ENCODE measurements at regions not wholly inside any gene's neighbourhood (a gene's known extent, or its start where the extent isn't known, plus 50 kb on each side); places are given as distances from the start of the nearest gene placed in this dataset.

DNA sequence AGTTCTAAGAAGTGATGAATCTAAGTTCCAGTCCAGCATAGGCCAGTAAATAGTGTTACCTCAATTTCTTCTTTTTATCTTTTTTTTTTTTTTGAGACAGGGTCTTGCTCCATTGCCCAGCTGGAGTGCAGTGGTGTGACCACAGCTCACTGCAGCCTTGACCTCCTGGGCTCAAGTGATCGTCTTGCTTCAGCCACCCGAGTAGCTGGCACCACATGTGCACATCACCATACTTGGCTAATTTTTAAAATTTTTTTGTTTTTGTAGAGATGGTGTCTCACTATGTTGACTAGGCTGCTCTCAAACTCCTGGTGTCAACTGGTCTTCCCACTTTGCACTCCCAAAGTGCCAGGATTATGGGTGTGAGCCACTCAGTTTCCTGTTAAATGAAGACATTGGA lies 126.6 kb upstream of the LYZL2 start:
- TF ChIP-seq, protein P1, sequence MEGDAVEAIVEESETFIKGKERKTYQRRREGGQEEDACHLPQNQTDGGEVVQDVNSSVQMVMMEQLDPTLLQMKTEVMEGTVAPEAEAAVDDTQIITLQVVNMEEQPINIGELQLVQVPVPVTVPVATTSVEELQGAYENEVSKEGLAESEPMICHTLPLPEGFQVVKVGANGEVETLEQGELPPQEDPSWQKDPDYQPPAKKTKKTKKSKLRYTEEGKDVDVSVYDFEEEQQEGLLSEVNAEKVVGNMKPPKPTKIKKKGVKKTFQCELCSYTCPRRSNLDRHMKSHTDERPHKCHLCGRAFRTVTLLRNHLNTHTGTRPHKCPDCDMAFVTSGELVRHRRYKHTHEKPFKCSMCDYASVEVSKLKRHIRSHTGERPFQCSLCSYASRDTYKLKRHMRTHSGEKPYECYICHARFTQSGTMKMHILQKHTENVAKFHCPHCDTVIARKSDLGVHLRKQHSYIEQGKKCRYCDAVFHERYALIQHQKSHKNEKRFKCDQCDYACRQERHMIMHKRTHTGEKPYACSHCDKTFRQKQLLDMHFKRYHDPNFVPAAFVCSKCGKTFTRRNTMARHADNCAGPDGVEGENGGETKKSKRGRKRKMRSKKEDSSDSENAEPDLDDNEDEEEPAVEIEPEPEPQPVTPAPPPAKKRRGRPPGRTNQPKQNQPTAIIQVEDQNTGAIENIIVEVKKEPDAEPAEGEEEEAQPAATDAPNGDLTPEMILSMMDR (conservative IDR thresholded peaks at IDR 0.05; ENCODE audit: low read depth, low read length): no peak
- DNase-seq (ENCODE audit: low read depth): no peak
- H3K4me3 ChIP-seq (ENCODE audit: low read depth, low read length): no peak overlapping the region

DNA sequence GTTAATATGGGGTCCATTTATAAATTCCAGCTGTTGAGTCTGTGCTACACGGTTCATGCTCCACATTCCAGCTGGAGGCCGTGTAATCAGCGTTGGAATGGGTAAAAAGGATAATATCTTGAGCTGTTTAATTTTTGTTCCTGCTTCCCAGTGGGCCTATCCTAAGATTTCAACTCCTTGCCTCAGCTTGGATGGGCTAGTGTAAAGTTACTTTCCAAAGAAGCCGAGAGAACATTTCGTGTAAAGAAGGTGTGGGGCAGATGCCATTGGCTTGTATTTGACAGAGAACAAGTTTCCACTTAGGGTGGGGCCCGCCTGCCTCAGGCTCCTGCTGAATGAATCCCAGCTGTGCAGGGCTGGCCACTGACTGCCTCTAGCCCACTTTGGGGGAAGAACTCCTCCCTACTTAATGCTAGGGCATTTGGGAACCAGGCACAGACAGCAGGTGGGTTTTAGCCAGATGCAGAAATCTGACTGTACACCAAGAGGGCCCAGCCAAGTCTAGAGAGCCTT lies 125.9 kb upstream of the LYZL2 start:
- H3K4me3 ChIP-seq (ENCODE audit: low read depth, low read length): no peak overlapping the region
- no peak for DNase-seq (ENCODE audit: low read depth)
- TF ChIP-seq, protein P1 (conservative IDR thresholded peaks at IDR 0.05; ENCODE audit: low read depth, low read length): no peak

GRCh38 chr10:30752481-30752881 lies 122.9 kb upstream of the LYZL2 start:
- TF ChIP-seq, protein P1 (conservative IDR thresholded peaks at IDR 0.05; ENCODE audit: low read depth, low read length): no peak
- no peak overlapping the region for H3K4me3 ChIP-seq (ENCODE audit: low read depth, low read length)
- no peak for DNase-seq (ENCODE audit: low read depth)

DNA sequence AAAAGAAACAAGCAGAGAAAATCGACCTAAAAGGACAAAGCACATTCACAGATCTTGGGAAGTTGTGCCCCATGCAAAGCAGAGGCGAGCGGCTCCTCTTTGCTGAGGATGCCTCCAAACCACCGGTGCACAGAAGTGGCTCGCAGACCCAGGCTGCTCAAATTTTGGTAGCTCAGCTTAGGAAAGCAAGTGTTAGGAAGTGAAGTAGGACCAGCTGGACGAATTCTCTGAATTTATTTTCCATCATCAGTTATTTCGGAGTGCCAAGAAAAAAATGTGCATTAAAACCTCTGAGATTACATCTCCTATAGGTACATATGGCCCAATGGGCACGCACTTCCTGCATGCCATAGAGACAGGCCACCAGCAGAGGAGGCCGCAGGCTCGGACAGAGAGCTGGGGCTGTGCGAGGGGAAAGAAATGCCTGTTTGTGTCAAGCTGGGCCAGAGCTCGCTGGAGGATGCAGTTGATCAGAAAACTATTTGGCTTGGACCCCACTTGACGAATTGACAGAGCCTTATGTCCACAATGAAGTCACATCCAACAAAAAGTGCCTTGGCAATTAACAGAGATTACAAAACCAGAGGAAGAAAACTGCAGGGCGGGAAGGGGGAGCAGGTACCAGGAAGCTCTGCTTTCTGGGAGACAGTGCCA lies 122.3 kb upstream of the LYZL2 start:
- DNase-seq (ENCODE audit: low read depth): peak; percentile 72

GRCh38 chr10:30750971-30751677 lies 121.6 kb upstream of the LYZL2 start:
- DNase-seq (ENCODE audit: low read depth): no peak
- TF ChIP-seq, protein P1 (conservative IDR thresholded peaks at IDR 0.05; ENCODE audit: low read depth, low read length): no peak
- no peak overlapping the region for H3K4me3 ChIP-seq (ENCODE audit: low read depth, low read length)

More for the DNA sequence above, 122.3 kb upstream of the LYZL2 start:
- no peak overlapping the region for H3K4me3 ChIP-seq (ENCODE audit: low read depth, low read length)
- TF ChIP-seq, protein P1 (conservative IDR thresholded peaks at IDR 0.05; ENCODE audit: low read depth, low read length): peak; percentile 85

GRCh38 chr10:30749385-30749784 lies 119.8 kb upstream of the LYZL2 start:
- DNase-seq (ENCODE audit: low read depth): no peak
- TF ChIP-seq, protein P1 (conservative IDR thresholded peaks at IDR 0.05; ENCODE audit: low read depth, low read length): no peak
- H3K4me3 ChIP-seq (ENCODE audit: low read depth, low read length): no peak overlapping the region

Measured in choroid plexus epithelial cell (primary cell).